Smooth muscle cell (in vitro differentiated cells): ENCODE measurements at regions not wholly inside any gene's neighbourhood (a gene's known extent, or its start where the extent isn't known, plus 50 kb on each side); places are given as distances from the start of the nearest gene placed in this dataset.

Experiments
- DNase-seq: peaks from one replicate; lab custom pipeline; 2025; ENCODE audit not compliant: unreplicated experiment; lab: John Stamatoyannopoulos, UW
- H2AFZ ChIP-seq: fragments of 200-600 bp; sonication (generic); 2 replicates; pipeline ENCODE4 v1.6.0; 2016; ENCODE audit warnings: antibody characterized with exemption, low read depth, mild to moderate bottlenecking
- H3F3A ChIP-seq: fragments of 200-600 bp; sonication (generic); 2 replicates; pipeline ENCODE4 v1.6.0; 2017; ENCODE audit warnings: antibody characterized with exemption, low read depth
- H3K27ac ChIP-seq: fragments of 200-600 bp; sonication (generic); 2 replicates; pipeline ENCODE4 v1.5.1; 2016; ENCODE audit warnings: low read depth, mild to moderate bottlenecking
- H3K27me3 ChIP-seq: fragments of 200-600 bp; sonication (generic); 2 replicates; pipeline ENCODE4 v1.6.1; 2016; ENCODE audit warnings: low read depth, mild to moderate bottlenecking
- H3K36me3 ChIP-seq: fragments of 200-600 bp; sonication (generic); 2 replicates; pipeline ENCODE4 v1.5.1; 2016; ENCODE audit warnings: low read depth
- H3K4me1 ChIP-seq: fragments of 200-600 bp; sonication (generic); 2 replicates; pipeline ENCODE4 v1.5.1; 2016; ENCODE audit warnings: low read depth
- H3K4me2 ChIP-seq: fragments of 200-600 bp; sonication (generic); 2 replicates; pipeline ENCODE4 v1.6.0; 2016; ENCODE audit warnings: mild to moderate bottlenecking
- H3K4me3 ChIP-seq: fragments of 200-600 bp; sonication (generic); 2 replicates; pipeline ENCODE4 v1.5.1; 2016; ENCODE audit warnings: mild to moderate bottlenecking
- H3K79me2 ChIP-seq: fragments of 200-600 bp; sonication (generic); 2 replicates; pipeline ENCODE4 v1.6.0; 2016; ENCODE audit warnings: low read depth, mild to moderate bottlenecking
- H3K9ac ChIP-seq: fragments of 200-600 bp; sonication (generic); 2 replicates; pipeline ENCODE4 v1.6.0; 2016; ENCODE audit warnings: low read depth
- H3K9me3 ChIP-seq: fragments of 200-600 bp; sonication (generic); replicated peaks from 2 replicates; pipeline ENCODE4 v1.5.1; 2016; ENCODE audit warnings: low read depth
- H4K20me1 ChIP-seq: fragments of 200-600 bp; sonication (generic); 2 replicates; pipeline ENCODE4 v1.6.0; 2016; ENCODE audit warnings: low read depth
- CTCF ChIP-seq: fragments of 200-600 bp; sonication (generic); IDR thresholded peaks from 2 replicates; pipeline ENCODE4 v1.5.1; 2017; ENCODE audit warnings: borderline replicate concordance, mild to moderate bottlenecking, antibody characterized with exemption; ENCODE audit not compliant: insufficient read depth, poor library complexity, severe bottlenecking
- WGBS: methylation state at CpG from one replicate; pipeline ENCODE4 v1.1.7; 2016; ENCODE audit warnings: low lambda C conversion rate; 5-methylcytosine and 5-hydroxymethylcytosine counted together

GRCh38 chr19:31598730-31599238 lies 249.5 kb upstream of the TSHZ3 start:
- Histone ChIP-seq H3K9ac (no peak overlapping the region), H3K4me2 (no peak overlapping the region), H2AFZ (no peak overlapping the region), H3K4me3 (no peak overlapping the region), H4K20me1 (no peaks in the 10 kb centered on the region), H3K27ac (no peak overlapping the region), H3K79me2 (no peaks in the 10 kb centered on the region), H3F3A (no peaks in the 10 kb centered on the region), H3K27me3 (peaks cover 7% of the 10 kb centered on the region), H3K36me3 (no peaks in the 10 kb centered on the region), H3K9me3 (no peaks in the 10 kb centered on the region), H3K4me1 (no peaks in the 10 kb centered on the region)
- 94% methylated on average over 2 of the region's 2 CpGs for WGBS
- no peak for DNase-seq
- TF ChIP-seq CTCF, result no peak

DNA sequence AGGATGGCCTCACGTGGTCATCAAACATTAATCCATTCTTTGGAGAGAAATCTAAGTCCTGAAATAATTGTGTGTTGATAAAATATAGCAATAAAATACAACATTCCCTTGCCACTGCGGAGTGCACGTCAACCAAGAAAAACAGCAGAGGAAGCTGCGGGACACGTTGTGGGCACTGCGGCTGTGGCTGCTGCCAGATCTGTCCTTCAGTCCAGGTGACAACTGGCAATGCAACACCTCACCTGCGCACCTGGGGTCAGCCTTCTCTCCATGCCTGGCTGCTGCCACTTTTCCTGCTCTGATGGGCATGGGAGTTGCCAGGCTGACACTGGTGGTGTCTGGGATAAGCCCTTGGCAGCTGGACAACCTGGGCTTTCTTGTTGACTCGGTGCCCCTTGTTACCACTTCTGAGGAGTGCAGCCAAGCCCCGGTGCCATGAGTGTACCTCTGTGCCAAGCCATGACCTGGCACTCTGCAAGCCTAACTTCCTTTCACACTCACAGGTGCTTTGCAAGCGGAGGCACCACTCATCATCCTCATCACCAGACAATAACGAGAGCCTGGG lies 251.6 kb upstream of the TSHZ3 start:
- no peak for TF ChIP-seq CTCF
- 93% methylated on average over 11 of the region's 11 CpGs for WGBS
- no peaks in the 10 kb centered on the region for H3K4me1 ChIP-seq
- H2AFZ ChIP-seq, result no peak overlapping the region
- H4K20me1 ChIP-seq, result no peaks in the 10 kb centered on the region
- H3F3A ChIP-seq, result no peaks in the 10 kb centered on the region
- H3K27me3 ChIP-seq, result peaks cover 3% of the 10 kb centered on the region
- H3K27ac ChIP-seq, result no peak overlapping the region
- no peaks in the 10 kb centered on the region for H3K36me3 ChIP-seq
- H3K9me3 ChIP-seq, result no peaks in the 10 kb centered on the region
- no peak overlapping the region for H3K9ac ChIP-seq
- DNase-seq, result no peak
- no peaks in the 10 kb centered on the region for H3K79me2 ChIP-seq
- H3K4me3 ChIP-seq, result no peak overlapping the region
- no peak overlapping the region for H3K4me2 ChIP-seq

GRCh38 chr19:31601855-31602254 lies 252.6 kb upstream of the TSHZ3 start:
- Histone ChIP-seq H3K36me3 (no peaks in the 10 kb centered on the region), H3K79me2 (no peaks in the 10 kb centered on the region), H3K9me3 (no peaks in the 10 kb centered on the region), H3K4me2 (no peak overlapping the region), H4K20me1 (no peaks in the 10 kb centered on the region), H3F3A (no peaks in the 10 kb centered on the region), H3K9ac (no peak overlapping the region), H3K27me3 (no peaks in the 10 kb centered on the region), H3K4me3 (no peak overlapping the region), H3K27ac (no peak overlapping the region), H2AFZ (no peak overlapping the region), H3K4me1 (no peaks in the 10 kb centered on the region)
- no peak for TF ChIP-seq CTCF
- WGBS, result 94% methylated on average over 9 of the region's 9 CpGs
- no peak for DNase-seq

- H4K20me1 ChIP-seq, result no peaks in the 10 kb centered on the region
- no peak for DNase-seq
- no peaks in the 10 kb centered on the region for H3F3A ChIP-seq
- TF ChIP-seq CTCF, result no peak
- H3K4me3 ChIP-seq, result no peak overlapping the region
- H3K27ac ChIP-seq, result no peak overlapping the region
- no peaks in the 10 kb centered on the region for H3K9me3 ChIP-seq
- no peaks in the 10 kb centered on the region for H3K79me2 ChIP-seq
- 89% methylated on average over 4 of the region's 4 CpGs for WGBS
- H3K4me2 ChIP-seq, result no peak overlapping the region
- H3K27me3 ChIP-seq, result no peaks in the 10 kb centered on the region
- H3K36me3 ChIP-seq, result no peaks in the 10 kb centered on the region
- H3K9ac ChIP-seq, result no peak overlapping the region
- H3K4me1 ChIP-seq, result no peaks in the 10 kb centered on the region
- no peak overlapping the region for H2AFZ ChIP-seq
Observed at GRCh38 chr19:31602548-31602947, 253.3 kb upstream of the TSHZ3 start.
